Activated T-helper 1 cell treated with anti-CD3 and anti-CD28 coated beads, Interleukin-12 subunit alpha, Interleukin-12 subunit beta, Interleukin-2, Interleukin-4 antibody, amounts not matched to agents 30 ng/mL and 10 ng/mL and 1 ng/mL, durations not matched to agents 14 hours and 24 hours and 36 hours (primary cell): ENCODE measurements at regions not wholly inside any gene's neighbourhood (a gene's known extent, or its start where the extent isn't known, plus 50 kb on each side); places are given as distances from the start of the nearest gene placed in this dataset.

Source experiments
- DNase-seq: peaks from one replicate; pipeline ENCODE4 v3.0.0; 2021; ENCODE audit warnings: low spot score
- H3K27ac Mint-ChIP-seq: one replicate; pipeline ENCODE4 v1.8.0; 2021; ENCODE audit warnings: mild to moderate bottlenecking, mixed read lengths
- H3K27me3 Mint-ChIP-seq: one replicate; pipeline ENCODE4 v1.8.0; 2022; ENCODE audit warnings: mild to moderate bottlenecking, moderate library complexity, mixed read lengths; ENCODE audit not compliant: insufficient read depth
- H3K36me3 Mint-ChIP-seq: one replicate; pipeline ENCODE4 v1.8.0; 2021; ENCODE audit warnings: low read depth, mixed read lengths
- H3K4me1 Mint-ChIP-seq: one replicate; pipeline ENCODE4 v1.8.0; 2021; ENCODE audit warnings: low read depth, mixed read lengths
- H3K4me3 Mint-ChIP-seq: one replicate; pipeline ENCODE4 v1.8.0; 2021; ENCODE audit warnings: mild to moderate bottlenecking, moderate library complexity, mixed read lengths
- H3K9me3 Mint-ChIP-seq: one replicate; pipeline ENCODE4 v1.8.0; 2021; ENCODE audit warnings: mixed read lengths
- intact Hi-C: fragments of 100-400 bp; cut with micrococcal nuclease; formaldehyde crosslinking; loops from one replicate; pipeline ENCODE4 v1.15.1; 2024

DNA sequence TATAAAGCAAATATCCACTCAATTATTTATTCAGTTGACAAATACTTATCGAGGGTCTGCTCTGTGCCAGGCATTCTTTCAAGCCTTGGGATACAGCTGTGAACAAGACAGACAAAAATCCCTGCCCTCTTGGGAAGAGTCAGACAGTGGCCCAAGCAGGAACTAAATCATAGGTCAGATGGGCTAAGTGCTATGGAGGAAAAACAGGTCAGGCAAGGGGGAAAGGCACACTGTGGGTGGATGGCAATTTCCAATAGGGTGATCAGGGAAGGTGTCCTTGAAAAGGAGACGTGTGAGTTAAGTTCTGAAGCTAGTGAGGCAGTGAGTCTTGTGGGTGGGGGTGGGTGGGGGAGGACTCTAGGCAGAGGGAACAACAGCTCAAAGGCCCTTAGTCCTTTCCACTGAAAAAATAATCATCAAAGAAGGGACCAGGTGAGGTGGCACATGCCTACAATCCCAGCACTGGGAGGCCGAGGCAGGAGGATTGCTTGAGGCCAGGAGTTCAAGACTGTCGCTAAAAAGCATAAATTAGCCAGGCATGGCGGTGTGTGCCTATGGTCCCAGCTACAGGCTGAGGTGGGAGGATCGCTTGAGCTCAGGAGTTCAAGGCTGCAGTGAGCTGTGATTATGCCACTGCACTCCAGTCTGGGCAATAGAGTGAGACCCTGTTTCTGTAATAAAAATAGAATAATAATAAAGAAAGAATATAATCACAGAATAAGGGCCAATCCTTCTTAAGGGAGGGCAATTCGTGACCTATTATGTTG lies 95.2 kb upstream of the CPEB4 start:
- Mint-ChIP-seq H3K27ac (no peak overlapping the region), H3K36me3 (no peaks in the 10 kb centered on the region), H3K27me3 (no peaks in the 10 kb centered on the region), H3K4me3 (no peak overlapping the region), H3K9me3 (no peaks in the 10 kb centered on the region), H3K4me1 (no peaks in the 10 kb centered on the region)
- intact Hi-C loops: no loop called here
- DNase-seq: no peak

- H3K4me3 Mint-ChIP-seq: no peak overlapping the region
- DNase-seq: no peak
- H3K27me3 Mint-ChIP-seq: peaks cover 2% of the 10 kb centered on the region
- H3K27ac Mint-ChIP-seq: no peak overlapping the region
- no peaks in the 10 kb centered on the region for H3K9me3 Mint-ChIP-seq
- no peaks in the 10 kb centered on the region for H3K4me1 Mint-ChIP-seq
- intact Hi-C loops: no loop called here
- no peaks in the 10 kb centered on the region for H3K36me3 Mint-ChIP-seq
Measured at GRCh38 chr5:173793648-173794548, 94.3 kb upstream of the CPEB4 start.

GRCh38 chr5:173794901-173795416 lies 93.2 kb upstream of the CPEB4 start:
- Mint-ChIP-seq H3K27me3 (peaks cover 3% of the 10 kb centered on the region), H3K4me3 (no peak overlapping the region), H3K27ac (no peak overlapping the region), H3K4me1 (no peaks in the 10 kb centered on the region), H3K9me3 (no peaks in the 10 kb centered on the region), H3K36me3 (no peaks in the 10 kb centered on the region)
- intact Hi-C loops: no loop called here
- no peak for DNase-seq

GRCh38 chr5:173795601-173796000 lies 92.5 kb upstream of the CPEB4 start:
- no peak overlapping the region for H3K4me3 Mint-ChIP-seq
- intact Hi-C loops: no loop called here
- H3K27me3 Mint-ChIP-seq: peaks cover 3% of the 10 kb centered on the region
- DNase-seq: no peak
- H3K27ac Mint-ChIP-seq: no peak overlapping the region
- H3K9me3 Mint-ChIP-seq: no peaks in the 10 kb centered on the region
- no peaks in the 10 kb centered on the region for H3K36me3 Mint-ChIP-seq
- no peaks in the 10 kb centered on the region for H3K4me1 Mint-ChIP-seq

- H3K9me3 Mint-ChIP-seq: no peaks in the 10 kb centered on the region
- H3K27me3 Mint-ChIP-seq: peaks cover 3% of the 10 kb centered on the region
- H3K4me3 Mint-ChIP-seq: no peak overlapping the region
- H3K4me1 Mint-ChIP-seq: no peaks in the 10 kb centered on the region
- intact Hi-C loops: no loop called here
- no peak overlapping the region for H3K27ac Mint-ChIP-seq
- DNase-seq: no peak
- H3K36me3 Mint-ChIP-seq: no peaks in the 10 kb centered on the region
Measured at GRCh38 chr5:173796721-173797495, 91.2 kb upstream of the CPEB4 start.

GRCh38 chr5:173798127-173798810 lies 89.9 kb upstream of the CPEB4 start:
- no peaks in the 10 kb centered on the region for H3K36me3 Mint-ChIP-seq
- H3K27me3 Mint-ChIP-seq: peaks cover 4% of the 10 kb centered on the region
- intact Hi-C loops: no loop called here
- no peak for DNase-seq
- no peak overlapping the region for H3K27ac Mint-ChIP-seq
- no peaks in the 10 kb centered on the region for H3K4me1 Mint-ChIP-seq
- H3K4me3 Mint-ChIP-seq: no peak overlapping the region
- no peaks in the 10 kb centered on the region for H3K9me3 Mint-ChIP-seq

GRCh38 chr5:173800340-173800739 lies 87.8 kb upstream of the CPEB4 start:
- H3K27me3 Mint-ChIP-seq: peaks cover 5% of the 10 kb centered on the region
- intact Hi-C loops: no loop called here
- no peaks in the 10 kb centered on the region for H3K4me1 Mint-ChIP-seq
- H3K9me3 Mint-ChIP-seq: no peaks in the 10 kb centered on the region
- no peaks in the 10 kb centered on the region for H3K36me3 Mint-ChIP-seq
- no peak overlapping the region for H3K27ac Mint-ChIP-seq
- DNase-seq: no peak
- no peak overlapping the region for H3K4me3 Mint-ChIP-seq

- Mint-ChIP-seq H3K9me3 (no peaks in the 10 kb centered on the region), H3K27me3 (peaks cover 5% of the 10 kb centered on the region), H3K27ac (no peak overlapping the region), H3K36me3 (no peaks in the 10 kb centered on the region), H3K4me3 (no peak overlapping the region), H3K4me1 (no peaks in the 10 kb centered on the region)
- intact Hi-C loops: no loop called here
- DNase-seq: no peak
Measured at GRCh38 chr5:173801006-173801405, 87.1 kb upstream of the CPEB4 start.

- H3K27ac Mint-ChIP-seq: no peak overlapping the region
- intact Hi-C loops: no loop called here
- no peak overlapping the region for H3K4me3 Mint-ChIP-seq
- peaks cover 5% of the 10 kb centered on the region for H3K27me3 Mint-ChIP-seq
- no peaks in the 10 kb centered on the region for H3K4me1 Mint-ChIP-seq
- DNase-seq: no peak
- no peaks in the 10 kb centered on the region for H3K36me3 Mint-ChIP-seq
- H3K9me3 Mint-ChIP-seq: no peaks in the 10 kb centered on the region
Measured at GRCh38 chr5:173802670-173803165, 85.4 kb upstream of the CPEB4 start.

GRCh38 chr5:173804579-173804978 lies 83.6 kb upstream of the CPEB4 start:
- Mint-ChIP-seq H3K36me3 (no peaks in the 10 kb centered on the region), H3K4me3 (no peak overlapping the region), H3K9me3 (no peaks in the 10 kb centered on the region), H3K27ac (no peak overlapping the region), H3K27me3 (peaks cover 2% of the 10 kb centered on the region), H3K4me1 (no peaks in the 10 kb centered on the region)
- no peak for DNase-seq
- intact Hi-C loops: no loop called here

- Mint-ChIP-seq H3K4me3 (no peak overlapping the region), H3K36me3 (no peaks in the 10 kb centered on the region), H3K27me3 (peaks cover 2% of the 10 kb centered on the region), H3K9me3 (peaks cover 11% of the 10 kb centered on the region), H3K4me1 (no peaks in the 10 kb centered on the region), H3K27ac (no peak overlapping the region)
- no peak for DNase-seq
- intact Hi-C loops: no loop called here
Measured at GRCh38 chr5:173806270-173807035, 81.7 kb upstream of the CPEB4 start.
